HG03280 (cell line): ENCODE measurements at regions not wholly inside any gene's neighbourhood (a gene's known extent, or its start where the extent isn't known, plus 50 kb on each side); places are given as distances from the start of the nearest gene placed in this dataset.

Source experiments
- ATAC-seq: cut with Tn5 transposase; IDR thresholded peaks from one replicate; pipeline ENCODE4 v1.9.1; 2021; ENCODE audit warnings: mild to moderate bottlenecking, moderate library complexity; ENCODE audit not compliant: unreplicated experiment

DNA sequence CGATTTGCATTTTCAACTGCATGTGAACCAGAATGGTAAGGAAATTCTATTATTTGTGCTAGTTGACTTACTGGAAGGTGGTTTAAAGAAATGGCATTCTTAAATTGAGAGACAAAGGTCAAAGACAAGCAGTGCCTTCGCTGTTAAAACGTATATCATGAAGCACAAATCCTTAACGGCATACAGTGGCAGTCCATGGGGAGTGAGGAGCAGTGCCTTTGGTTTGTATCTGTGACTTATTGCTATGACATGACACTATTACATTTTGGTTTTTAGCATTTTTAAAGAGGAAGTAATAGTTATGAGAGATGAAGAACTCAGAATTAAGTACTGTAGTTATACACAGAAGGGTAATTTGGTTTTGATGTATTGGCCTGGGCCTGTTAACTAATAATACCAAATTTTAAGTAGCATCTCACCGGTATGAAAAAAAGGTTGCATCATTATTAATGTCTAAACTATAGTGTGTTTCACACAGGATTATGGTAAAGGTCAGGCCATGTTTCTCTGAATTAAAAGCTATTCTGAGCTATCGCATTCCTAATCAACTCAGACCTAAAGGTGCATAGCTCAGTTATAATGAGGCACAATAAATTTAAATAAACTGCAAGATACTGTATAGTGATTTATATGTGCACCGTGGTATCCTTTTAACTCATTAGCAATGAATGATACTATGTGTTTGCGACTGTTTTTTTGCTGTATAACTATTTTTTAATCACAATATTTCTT is 339.8 kb upstream of the ARRDC3 start:
- ATAC-seq: no peak

DNA sequence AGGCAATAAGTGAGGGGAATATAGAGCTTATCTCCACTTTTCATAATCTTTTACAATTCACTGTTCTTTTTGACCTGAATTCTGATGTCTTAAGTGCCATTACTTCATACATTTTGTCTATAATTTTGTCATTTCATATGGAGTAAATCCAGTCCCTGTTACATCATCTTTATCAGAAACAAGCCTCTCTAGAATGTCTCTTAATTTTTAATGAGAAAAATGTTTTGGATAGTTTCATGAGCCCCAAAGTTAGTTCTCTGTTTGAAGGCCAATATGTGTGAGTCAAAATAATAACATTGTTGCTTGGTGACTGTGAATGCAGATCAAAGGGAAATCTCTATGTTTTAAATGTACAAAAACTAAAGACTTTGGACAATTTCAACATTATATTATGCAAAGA is 329.6 kb upstream of the ARRDC3 start:
- no peak for ATAC-seq

DNA sequence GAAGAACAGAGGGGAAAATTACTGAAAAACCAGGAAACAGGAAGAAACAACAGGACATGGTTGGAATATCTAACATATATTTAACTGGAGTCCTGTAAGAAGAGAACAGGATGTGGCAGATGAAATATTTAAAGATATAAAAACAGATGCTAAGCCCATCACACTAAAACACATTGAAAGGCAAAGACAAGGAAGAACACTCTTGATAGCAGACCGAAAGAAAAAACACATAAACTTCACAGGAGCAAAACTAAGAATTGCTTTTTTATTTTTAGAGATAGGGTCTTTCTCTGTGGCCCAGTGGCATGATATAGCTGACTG is 324.4 kb upstream of the ARRDC3 start:
- no peak for ATAC-seq

DNA sequence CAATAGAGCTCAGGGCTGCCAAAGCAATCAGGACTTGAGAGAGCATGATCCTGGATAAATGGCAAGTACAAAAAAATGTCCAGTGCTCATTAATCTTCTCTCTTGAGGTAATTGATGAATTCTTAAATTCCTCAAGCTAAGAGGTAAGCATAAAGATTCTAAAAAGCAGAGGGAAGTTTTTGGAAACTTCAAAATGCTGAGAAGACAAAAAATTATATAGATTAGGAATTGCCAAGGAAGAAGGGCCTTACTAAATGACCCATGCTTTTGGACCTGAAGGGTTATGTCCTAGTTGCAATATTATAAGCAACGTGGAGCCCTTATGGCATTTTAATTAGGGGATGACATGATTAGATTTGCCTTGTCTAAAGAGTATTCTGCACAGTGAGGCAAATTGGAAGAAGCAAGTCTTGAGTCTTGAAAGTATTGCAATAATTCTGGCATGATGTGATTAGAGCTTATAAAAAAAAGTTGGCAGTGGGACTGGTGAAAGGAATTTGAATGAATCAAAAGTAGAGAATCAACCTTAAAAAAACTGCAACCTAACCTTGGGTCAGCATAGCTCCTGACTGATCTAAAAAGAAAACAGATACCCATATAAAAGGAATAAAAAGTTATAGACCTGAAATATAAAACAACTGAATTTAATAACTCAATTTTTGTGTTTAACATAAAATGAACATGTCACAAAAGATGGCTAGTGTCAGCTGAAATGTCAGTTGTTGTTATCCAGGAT is 323.8 kb upstream of the ARRDC3 start:
- no peak for ATAC-seq

DNA sequence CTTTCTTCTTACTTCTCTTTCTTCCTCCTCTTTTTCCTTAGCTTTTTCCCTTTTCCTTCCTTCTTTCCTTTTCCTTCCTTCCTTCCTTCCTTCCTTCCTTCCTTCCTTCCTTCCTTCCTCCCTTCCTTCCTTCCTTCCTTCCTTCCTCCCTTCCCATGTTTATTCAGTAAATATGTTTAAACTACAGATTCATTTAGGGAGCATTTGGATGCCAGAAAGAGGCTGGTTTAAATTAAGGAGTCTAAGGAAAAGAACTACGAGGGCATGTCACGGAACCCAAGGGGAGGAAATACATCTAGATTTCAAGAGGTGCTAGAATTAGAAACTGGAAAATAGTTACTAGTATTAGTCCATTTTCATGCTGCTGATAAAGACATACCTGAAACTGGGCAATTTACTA is 320.0 kb upstream of the ARRDC3 start:
- ATAC-seq: no peak

DNA sequence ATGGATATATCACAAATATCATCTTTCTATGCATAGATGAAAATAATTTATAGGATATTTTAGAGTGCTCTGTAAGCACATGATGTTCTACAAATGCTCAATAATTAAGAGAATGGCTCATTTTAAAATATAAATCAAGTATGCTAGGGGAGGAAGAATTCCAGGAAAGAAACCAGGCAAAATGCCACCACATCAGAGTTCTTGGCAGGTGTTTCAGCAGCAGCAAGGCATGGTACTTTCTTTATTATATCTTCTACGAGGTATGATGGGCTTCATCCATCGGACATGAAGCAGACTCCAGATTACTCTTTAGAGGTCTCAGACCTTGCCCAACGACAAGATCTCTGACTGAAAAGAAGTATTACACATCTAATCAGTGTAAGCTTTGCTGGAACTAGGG is 316.3 kb upstream of the ARRDC3 start:
- ATAC-seq: no peak

DNA sequence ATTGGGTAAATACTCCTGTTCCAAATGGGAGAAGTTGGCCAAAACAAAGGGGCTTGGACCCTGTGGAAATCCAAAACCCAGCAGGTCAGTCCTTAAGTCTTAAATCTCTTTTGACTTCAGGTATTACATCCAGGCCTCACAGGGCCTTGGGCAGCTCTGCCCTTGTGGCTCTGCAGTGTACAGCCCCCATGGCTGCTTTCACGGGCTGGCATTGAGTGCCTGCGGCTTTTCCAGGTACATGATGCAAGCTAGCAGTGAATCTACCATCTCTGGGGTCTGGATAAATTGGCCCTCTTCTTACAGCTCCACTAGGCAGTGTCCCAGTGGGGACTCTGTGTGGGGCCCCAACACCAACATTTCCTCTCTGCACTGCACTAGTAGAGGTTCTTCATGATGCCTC is 308.5 kb upstream of the ARRDC3 start:
- no peak for ATAC-seq

DNA sequence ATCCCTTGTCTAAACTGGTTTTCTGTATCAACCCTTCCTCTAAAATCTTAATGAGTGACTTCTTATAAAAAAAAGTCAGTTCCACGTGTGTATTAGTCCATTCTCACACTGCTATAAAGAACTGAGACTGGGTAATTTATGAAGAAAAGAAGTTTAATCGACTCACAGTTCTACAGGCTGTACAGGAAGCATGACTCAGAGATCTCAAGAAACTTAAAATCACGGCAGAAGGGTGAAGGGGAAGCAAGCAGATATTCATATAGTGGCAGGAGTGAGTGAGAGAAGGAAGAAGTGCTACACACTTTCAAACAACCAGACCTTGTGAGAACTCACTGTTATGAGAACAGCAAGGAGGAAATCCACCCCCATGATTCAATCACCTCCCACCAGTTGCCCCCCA is 307.8 kb upstream of the ARRDC3 start:
- no peak for ATAC-seq

DNA sequence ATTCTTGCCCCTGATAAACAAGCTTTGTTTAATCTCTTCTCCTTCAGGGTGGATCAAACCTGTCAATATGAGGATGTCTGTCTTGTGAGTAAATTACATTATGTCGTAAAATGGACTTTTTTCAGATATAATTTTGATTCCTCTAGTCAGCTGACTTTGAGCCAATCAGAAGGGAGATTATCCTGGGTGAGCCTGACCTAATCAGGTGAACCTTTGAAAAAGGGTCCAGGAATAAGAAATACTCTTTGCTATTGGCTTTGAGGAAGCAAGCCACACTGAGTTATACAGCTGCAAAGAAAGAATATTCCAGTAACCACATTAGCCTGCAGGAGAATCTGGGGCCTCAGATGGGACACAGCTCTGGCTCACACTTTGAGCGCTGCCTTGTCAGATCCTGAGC is 304.3 kb upstream of the ARRDC3 start:
- ATAC-seq: no peak

DNA sequence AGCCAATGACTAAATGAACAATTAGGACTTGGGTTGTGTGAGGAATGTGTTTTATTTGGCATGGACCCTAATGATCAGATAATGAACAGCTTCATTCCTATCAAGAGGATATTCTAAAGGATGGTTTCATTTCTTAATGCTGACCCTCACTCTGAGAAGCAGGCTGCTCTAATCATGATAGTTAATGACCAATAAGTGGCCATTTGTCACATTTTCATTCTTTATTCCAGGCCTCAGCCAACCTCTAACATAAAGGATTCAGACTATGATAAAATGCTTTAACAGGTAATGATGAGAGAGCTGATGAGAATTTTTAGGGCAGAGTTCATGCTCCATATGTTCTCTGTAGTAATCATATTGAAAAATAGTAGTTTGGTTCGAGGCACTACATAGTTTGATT is 301.5 kb upstream of the ARRDC3 start:
- ATAC-seq: no peak

DNA sequence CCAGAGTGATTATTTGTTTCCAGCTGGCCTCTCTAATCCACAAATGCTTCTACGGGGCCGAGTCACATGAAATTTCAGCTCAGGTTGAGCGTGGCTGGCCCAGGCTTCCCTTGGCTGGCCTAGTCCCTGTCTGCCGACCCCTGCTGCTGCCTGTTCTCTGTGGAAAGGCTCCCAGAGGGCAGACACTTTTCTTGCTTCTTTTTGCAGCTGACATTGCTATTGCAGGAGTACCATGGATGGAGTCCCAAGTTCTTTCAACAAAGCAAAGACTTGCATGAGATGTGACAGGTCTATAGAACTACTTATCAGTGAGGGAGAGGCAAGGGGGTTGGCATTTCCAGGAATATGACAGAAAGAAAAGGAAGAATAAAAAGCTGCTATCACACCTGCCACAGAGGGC is 287.4 kb upstream of the ARRDC3 start:
- no peak for ATAC-seq

DNA sequence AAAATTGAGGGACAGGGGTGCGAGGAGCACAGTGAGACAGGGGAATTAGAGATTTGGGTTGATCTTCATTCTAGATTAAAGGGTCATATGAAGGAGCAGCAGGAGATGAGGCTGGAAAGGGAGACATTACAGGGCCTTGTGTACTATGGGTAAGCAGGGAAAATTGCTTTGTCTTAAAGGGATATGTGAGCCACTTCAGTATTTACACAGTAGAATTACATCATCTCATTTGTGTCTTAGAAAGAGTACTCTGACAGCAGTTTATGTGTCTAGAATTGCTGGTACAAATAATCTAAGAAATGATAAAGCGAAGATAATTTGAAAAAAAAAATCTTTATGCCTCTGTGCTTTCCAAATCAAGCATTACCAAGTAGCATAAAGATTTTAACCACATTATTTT is 287.0 kb upstream of the ARRDC3 start:
- ATAC-seq: no peak

DNA sequence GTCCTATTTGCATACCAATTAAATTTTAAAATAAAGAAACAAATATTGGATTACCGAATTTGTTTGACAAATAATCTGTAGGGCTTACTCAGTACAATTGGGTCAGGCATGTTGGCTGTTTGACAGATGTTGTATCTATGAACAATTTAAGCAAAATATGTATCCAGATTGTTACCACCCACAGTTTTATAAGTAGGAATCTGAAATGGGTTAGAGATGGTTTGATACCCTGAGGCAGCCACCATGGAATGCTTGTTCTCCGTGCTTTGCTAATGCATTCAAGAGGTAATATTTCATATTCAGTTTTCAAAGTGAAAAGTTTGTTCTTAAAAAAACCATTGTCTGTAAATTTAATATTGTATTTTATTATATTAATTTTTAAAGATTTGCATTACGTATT is 285.1 kb upstream of the ARRDC3 start:
- ATAC-seq: no peak

DNA sequence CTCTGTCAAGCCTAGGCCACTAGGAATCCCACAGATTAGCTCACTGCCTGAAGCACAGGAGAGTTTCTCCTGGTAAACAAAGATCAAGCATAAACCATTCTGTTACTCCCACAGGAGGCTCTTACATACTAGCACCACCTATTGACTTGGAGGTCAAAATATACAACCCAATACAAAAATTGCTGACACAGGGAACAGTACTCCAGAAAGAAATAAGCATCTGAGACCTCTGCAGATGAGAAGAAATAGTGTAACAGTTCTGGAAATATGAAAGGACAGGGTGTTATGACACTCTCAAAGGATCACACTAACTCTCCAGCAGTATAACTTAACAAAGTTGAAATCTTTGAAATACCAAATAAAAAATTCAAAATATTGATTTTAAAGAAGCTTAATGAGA is 269.6 kb upstream of the ARRDC3 start:
- no peak for ATAC-seq

DNA sequence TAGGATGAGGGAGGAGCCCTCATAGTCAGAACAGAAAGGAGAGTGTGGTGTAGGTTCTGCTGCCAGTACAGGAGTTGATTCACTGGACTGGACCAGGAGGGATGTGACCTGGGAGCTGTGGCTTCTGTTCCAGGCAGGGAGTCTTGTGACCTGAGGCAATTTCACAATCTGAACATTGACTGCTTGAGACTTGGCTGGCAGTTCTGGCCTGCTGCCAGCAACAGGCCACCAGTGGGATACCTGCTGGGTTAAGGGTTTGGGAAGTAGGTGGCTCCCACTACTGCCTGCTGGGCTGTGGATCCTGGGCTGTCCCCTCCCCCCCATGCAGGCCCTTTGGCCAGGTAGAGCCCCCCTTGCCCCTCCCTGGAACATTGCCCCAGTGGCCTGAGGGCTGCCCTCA is 268.6 kb upstream of the ARRDC3 start:
- no peak for ATAC-seq

DNA sequence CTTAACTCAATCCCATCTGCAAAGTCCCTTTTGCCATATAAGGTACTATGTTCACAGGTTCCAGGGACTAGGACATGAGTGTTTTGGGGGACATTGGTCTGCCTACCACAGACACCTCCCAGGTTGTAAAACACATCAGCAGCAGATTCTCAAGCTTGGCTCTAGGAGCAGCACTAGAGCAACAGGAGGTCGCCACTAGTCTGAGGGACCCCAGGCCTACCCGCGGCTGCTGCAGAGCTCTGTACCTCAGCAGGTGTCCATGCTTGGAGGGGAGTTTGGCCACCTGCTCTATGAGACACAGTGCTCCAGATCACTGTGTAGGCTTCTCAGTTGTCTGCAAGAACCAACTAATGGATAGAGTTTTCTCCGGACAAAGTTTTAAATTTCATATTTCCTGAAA is 262.2 kb upstream of the ARRDC3 start:
- ATAC-seq: no peak

DNA sequence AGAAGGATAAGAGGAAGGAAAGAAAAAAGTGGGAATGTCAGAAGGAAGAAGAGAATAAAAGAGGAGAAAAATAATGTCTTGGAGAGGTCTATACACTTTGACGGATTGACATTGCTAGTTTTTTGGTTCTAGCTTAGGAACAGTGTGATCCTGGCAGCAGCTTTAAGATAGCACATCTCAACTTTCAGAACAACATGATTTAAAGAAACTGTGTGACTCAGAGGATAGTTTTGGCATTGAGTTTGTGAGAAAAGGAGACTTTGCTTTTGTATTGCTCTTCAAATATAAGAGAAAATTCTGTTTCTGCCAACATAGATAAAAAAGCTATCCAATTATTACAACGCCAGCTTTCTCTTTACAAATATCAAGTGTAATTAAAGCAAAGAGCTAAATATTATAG is 260.7 kb upstream of the ARRDC3 start:
- no peak for ATAC-seq

DNA sequence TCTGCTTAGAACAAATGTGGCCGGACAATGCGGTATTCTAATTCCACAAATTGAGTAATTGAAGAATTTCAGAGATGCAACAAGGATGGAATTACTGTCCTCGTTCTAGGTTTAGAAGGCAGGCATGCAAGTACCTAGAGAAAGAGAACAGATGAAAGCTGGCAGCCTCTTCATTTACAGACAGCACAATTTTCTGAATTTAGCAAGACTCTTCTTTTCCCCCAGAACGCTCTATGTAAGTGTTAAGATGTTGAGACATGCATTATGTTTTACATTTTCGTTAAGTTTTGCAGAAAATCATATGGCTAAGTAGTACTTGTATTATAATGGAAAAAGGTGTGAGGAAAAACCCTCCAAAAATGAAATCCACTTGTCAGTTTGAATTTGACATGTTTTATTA is 259.5 kb upstream of the ARRDC3 start:
- no peak for ATAC-seq

DNA sequence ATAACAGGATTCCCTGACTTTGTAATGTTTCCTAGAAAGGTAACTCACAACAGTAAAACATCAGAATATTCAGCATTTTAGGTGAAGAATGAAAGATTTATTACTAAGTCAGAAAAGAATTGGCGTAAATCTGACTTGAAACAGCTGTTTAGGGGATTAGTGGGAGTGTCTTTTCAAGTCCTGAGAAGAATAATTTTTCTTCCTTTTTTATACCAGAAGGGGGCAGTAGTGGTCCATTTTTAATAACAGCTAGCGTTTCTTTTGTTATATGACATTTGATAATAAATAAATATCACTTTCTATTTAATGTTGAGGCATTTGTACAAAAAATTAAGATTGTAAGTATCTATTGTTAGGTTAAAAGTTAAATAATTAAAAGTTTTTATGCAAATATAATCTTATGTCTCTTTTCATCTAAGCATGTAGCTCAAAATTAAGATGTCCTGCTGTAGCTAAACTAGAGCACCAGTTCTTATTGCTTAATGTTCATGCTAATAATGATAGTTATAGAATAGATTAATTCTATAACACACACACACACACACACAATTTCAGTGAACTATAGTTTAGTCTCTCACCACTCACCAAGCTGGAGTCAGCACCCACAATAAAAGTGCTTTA is 258.7 kb upstream of the ARRDC3 start:
- ATAC-seq: no peak

DNA sequence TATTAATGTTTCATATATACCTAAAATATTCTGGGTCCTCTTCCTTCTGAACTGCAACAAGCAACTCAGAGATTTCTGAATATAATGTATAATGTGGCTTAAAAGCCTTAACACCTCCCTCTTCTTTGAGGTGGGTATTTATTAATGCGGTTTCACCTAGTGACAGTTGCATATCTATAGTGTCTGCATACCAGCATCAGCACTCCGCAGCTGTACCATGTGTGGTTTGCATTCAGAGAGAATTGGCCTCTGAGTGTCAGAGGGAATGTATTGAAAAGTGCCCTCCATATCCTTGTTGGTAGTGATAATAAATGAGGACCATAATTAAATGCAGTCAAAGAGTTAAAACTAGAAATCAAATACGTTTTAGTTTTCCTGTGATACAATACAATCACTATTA is 256.6 kb upstream of the ARRDC3 start:
- ATAC-seq: no peak

DNA sequence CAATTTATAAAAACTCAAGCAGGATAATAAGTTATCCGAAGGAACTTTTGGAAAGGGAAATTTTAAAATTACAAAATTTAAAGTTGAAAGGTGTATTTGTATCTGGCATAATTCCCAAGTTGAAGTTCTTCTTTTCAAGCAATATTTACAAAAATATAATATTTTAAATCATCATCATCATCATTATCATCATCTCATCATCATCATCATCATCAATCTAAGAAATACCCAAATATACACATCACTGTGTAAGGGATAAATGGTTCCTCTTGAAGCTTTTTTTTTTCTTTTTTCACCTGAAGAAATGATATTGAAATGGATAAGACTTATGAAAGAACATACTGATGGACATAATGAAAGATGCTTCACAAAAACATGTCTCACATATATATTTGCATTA is 254.9 kb upstream of the ARRDC3 start:
- no peak for ATAC-seq

DNA sequence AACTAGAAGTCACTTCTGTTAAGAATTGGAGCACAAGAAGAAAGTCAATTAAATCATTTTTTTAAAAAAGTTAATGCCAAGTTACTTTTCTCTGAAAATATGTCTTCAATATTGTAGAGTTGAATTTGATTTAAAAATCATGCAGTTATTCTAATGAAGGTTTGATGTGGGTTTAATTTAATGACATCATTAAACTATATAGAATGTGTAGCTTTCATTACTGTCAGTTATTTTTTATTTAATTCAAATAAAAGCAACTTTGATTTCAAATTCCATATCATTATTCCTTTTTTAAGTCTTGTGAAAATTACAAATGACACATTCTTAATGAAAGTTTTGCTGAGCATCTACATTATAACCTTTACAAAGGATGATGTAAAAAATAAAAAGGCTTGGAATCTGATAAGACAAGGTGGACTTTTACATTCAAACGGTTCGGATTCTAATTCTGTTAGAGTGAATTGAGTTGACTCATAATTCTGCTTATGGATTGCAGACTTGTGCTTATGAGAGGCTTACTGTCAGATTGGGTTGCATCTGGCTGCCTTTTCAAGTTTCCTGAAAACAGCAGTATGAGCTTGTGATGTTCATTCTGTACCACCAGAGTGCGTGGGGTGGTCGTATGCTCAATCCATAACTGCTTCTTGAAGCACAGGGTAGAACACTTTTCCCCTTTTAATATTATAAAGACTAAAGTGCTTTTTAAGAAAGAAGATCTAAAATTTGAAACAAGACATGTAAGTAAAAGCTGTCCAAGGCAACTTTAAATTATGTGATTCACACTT is 253.0 kb upstream of the ARRDC3 start:
- ATAC-seq: no peak
